Inflammatory macrophage (primary cell): ENCODE measurements at regions not wholly inside any gene's neighbourhood (a gene's known extent, or its start where the extent isn't known, plus 50 kb on each side); places are given as distances from the start of the nearest gene placed in this dataset.
"Not testable (repeated sequence)": the region's sequence is repeated elsewhere in the genome, so short reads cannot be mapped to it uniquely, and the experiment has no call there.

Experiments
- DNase-seq, 2 donors: peaks; one replicate each; pipeline ENCODE4 v3.0.0-alpha.2; 2020 to 2022

DNA sequence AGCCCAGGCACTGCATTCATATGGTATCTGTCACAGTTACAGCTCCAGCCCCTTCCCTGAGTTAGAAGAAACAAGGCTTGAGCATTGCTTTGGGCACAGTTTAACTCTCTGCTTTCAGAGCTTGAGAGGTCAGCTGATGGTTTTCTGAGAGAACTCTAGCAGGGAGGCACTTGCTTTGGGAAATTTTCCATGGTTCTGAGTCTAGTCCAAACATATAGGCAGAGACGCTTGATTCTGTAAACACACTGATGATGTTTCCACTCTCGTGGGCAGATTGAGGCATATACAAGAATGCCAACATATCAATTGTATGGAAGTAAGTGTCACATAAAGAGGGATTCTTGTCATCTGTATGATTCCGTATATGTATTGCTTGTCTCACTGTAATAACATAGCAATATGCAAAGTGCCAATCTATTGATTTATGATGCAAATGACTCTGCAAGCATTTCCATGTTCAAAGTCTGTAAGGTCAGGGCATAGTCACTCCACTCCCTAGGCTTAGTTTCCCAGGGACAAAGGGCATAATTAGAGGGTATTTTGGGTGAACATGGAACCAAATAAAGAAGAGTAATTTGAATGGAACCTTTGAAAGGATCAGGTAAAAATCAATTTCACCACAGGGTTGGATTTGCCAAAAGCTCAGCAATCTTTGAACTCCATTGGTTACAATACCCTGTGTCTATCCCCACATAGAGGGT is 239.0 kb downstream of the INHBA start:
- DNase-seq, result no peak

DNA sequence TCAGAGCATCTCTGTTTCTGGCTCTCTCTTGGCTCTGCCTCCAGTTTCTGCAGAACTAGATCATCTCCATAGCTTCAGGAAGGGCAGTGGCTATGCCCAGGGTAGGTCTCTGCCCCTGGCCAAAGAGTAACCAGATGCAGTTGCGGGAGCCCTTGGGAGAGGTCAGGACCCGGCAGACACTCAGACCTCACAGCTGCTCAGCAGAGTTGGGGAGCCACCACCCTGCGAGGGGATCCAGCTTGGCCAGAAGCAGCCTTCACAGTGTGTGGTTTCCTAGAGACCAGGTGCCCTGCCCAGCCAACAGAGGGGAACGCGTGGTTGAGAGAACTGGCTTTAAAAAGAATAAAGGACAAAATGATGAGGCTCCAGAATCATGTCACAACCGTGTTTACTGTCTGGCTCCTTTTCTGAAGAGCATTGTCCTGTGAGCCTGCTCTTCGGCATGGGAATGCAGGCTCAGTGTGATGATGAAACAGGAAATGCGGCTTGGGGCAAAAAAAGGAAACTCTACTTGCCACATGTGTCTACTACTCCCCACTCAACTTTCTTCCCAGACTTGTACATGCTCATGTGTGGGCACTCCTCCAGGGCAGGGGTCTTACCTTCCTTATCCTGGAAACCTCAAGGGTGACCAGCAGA is 243.1 kb downstream of the INHBA start:
- DNase-seq, result peak; percentile 73 to 74

DNA sequence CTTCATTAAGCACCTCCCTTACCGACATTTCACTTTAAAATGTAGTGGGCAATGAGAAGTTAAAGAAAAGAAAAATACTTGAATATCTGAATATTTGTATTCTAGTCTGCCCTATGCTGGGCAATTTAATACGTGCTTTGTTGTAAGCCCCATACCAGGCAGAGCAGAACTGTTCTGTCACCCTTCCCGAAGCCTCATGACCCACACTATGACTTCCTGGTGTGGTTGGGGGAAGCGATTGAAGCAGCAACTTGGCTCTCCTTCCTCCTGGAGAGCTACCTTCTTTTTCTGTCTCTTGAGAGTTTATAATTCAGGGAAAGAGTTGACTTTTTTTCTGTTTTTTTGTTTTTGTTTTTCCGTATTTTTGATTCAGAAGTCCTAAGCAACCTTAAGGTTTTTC is 243.7 kb downstream of the INHBA start:
- peak; percentile 56 to 67 for DNase-seq

DNA sequence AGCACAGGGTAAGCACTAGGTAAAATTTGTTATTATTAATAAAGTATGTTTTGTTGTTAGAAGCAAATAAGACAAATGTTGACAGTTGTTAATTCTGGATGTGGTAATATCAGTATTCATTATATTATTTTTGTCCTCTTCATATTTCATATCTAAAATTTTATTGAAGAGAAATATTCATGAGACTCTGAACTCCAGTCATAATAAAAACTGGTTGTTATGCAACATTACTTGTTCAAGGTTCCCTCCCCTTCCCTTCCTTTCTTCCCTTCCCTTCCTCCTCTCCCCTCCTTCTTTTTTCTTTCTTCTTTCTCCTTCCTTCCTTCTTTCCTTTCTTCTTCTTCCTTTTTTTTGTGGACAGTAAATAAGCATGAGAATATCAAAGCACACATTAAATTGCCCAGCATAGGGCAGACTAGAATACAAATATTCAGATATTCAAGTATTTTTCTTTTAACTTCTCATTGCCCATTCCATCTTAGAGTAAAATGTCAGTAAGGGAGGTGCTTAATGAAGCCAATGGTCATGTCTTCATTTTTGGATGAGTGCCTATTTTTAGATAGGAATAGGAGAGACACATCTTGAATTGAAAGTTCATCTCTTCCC is 245.0 kb downstream of the INHBA start:
- no peak for DNase-seq

DNA sequence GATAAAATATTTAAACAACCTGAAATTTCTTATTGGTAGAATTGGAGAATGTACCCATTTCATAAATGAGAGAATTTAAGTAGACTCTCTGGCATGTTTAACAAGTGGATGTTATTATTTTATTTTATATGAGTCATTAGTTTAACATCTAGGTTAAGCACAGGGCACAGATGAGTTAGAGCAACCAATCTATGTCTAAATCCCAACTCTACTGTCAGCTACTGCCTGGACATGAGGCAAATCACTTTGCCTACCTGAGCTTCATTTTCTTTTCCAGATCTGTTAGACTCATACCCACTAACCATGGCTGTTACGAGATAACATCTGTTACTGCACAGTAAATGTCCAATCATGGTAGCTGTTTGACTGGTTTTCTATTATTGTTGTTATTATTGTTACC is 251.1 kb downstream of the INHBA start:
- DNase-seq, result no peak

DNA sequence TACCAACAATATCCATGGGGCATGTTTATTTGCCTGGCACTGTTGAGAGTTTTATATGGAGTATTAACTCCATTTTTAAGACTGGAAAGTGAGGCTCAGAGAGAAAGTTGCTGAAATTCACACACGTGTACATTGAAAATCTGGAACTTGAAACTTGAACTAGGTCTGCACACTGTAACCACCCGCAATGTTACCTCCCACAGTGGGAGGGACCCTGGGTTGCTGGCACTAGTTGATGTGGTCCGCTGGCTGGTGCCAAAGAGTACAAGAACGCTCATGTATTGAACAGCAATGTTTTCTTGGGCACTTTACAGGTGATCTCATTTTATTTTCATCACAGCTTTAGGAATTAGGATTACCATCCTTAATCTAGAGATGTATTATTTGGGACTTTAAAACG is 253.2 kb downstream of the INHBA start:
- no peak for DNase-seq

DNA sequence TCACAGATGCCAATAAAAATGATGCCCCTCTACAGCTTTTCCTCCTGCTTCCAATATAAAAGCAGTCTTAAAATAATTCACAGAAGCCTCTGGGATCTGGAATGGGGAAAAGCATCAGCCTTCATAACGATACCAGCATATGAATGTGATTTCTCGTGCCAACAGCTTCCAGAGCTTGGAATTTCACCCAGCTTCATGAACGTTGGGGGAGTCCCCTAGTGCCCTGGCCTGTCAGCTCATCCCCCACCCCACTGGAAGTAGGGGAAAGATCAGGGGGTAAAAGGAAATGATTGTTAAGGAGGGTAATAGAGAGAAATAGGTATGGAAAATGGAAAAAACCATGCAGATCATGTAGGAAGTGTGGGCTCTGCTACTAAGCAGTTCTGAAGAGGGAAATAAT is 253.6 kb downstream of the INHBA start:
- DNase-seq, result no peak

DNA sequence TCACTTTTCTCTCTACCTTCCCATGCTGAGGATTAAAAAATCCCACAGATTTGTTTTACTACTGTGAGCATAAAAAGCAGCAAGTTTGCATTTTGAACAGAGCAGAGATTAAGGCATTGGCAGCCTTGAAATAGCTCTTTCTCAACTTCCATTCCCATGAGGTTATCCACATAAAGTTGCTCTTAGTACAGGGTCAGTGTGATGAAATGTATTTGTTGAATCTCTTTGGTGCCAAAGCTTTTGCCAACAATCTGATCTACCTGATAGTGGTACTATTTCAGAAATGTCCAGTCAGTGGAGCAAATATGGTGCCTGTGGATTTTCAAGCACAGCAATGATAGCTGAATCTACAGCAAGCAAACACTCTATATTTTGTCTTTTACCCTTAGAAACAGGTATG is 254.8 kb downstream of the INHBA start:
- DNase-seq, result no peak

DNA sequence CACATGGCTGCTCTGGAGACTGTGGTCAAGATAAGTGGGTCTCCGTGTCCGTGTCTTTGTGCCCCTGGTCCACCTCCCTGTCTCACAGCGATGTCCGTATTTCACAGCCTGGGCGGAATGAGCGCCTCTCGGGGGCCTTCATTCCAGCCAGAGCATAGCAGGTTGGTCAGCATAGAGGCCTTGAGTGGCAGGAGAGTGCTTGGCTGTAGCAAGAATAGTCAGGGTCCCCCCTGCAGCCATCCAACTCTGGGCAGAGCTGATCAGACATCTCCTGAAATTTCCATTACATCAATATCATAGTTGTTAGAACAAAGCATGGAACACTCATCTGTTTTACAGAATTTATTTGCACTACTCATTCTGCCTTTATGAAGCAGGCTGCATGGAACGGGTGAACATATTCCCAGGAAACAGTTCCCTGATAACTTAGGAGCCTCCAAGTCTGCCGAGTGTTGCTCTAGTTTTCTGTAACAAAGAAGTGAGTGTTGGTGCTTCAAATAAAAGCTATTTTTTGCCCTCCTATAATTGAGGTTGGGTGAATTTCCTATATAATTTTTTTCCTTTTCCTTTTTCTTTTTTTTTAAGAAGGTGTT is 255.3 kb downstream of the INHBA start:
- no peak for DNase-seq

DNA sequence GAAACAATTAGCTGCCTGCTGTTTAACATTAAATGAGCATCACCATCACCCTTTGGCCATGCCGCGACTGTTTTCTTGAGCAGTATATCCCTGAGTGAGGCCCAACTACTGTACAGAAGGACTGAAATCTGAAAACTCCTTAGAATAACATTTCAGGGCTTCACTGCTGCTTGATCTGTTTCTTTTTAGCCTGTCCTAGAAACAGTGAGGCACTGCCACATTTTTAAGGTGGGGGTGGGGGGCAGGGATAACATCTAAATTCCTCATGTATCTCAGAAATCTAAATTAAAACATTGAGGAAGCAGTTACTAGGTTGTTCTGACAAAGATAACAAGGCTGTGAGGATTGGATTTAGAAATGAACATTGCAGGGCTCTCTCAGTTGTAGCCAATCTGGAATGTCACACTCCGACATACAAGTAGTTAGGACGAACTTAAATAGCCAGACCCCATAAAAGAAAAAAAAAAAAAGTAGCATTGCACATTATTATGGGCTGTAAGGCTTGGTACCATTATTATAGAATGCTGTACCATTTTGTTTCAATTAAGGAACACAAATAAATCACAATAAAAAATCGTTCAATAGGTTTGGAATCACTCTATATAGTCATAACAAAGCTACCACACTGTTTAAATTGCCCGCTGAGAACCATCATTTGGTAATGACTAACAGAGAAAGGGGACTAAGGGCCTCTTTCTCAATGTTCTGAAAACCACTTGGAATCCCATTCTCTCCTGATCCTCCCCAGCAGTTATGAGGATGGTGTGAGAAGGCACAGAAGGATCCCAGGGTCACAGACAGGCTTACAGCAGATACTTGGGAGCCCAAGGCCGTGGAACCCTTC is 256.1 kb downstream of the INHBA start:
- DNase-seq, result no peak

DNA sequence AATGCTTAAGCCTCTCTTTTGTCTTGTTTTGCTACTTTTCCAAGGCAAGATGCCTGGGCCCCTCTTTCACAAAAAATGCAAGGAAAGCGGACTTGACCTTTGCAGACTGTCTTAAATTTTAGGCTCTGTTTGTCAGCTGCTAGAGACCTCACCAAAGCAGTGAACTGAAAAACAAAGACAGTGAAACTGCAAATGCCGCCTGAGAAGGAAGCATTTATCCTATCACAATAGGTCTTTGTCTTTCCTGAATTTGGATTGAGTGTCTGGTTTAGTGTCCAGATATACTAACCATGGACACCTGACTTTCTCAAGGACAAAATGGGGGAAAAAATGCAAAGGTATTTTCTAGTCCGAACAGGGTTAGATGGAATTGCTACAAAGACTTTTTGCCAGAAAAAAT is 256.9 kb downstream of the INHBA start:
- no peak for DNase-seq

DNA sequence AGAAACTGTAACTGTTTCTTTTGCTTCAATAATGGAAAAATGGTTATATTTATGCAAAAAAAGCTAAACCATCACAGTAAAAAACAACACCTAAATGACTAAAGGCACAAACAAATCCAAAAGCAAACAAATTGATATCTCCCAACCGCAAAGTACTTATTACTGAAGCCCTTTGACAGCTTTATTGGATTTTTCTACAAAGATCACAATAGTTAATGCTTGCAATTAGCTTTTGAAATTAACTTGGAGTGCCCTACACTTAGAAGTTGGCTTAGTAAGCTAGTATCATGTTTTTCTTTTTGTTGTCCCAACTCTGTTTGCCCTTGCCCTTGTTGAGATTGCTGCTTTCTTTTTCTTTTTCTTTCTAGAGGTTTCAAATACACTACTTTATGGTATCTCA is 257.5 kb downstream of the INHBA start:
- no peak for DNase-seq

DNA sequence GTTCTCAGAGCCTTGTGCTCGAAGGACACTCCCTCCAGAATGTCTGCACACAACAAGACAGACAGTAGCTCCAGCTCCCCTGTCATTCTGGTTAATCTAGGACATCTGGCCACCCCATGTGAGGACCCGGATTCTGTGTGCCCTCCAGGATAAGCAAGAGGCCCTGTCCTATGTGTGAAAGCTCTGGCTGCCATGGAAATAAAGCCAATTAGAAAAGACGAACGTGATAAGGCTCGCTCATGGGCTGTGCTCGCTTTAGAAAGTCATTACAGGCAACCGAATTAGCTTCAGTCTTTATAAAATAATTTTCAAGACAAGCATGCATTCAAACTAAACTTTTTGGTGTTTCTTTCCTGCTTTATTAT is 263.4 kb downstream of the INHBA start:
- no peak for DNase-seq

DNA sequence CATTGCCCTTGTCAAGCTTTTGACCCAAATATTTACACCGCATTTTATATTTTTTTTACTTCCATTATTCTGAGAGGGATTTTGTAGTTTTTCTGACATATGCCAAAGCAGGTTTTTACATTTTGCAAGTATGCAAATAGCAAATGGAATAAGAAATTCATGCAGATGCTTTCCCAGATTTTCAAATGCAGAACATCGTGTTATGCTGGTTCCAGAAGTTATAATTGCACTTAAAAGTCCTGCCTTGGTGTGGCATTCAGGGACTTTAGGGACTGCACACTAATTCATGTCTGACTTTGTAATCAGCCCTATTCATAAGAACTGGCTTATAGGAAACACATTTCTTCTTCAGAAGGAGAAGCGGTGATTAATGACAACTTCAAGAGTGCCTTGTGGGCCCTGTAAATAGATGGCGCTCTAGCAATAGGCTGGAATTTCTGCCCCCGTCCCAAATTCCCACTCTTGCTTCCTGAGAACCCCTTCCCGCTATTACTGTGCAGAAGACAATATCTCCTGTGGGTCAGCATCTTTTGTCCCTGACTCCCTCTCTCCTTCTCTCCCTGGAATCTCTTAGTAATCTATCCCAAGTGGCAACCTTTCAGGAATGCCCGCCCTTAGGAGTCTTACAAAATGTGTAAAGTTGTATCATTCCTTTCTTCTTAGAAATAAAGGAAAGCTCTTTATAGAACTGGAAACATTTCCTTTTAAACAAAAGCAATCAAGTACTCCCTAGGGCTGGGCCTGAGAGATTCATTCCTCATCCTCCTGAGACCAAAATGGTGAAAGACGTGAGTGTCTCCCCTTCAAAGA is 264.0 kb downstream of the INHBA start:
- no peak for DNase-seq

DNA sequence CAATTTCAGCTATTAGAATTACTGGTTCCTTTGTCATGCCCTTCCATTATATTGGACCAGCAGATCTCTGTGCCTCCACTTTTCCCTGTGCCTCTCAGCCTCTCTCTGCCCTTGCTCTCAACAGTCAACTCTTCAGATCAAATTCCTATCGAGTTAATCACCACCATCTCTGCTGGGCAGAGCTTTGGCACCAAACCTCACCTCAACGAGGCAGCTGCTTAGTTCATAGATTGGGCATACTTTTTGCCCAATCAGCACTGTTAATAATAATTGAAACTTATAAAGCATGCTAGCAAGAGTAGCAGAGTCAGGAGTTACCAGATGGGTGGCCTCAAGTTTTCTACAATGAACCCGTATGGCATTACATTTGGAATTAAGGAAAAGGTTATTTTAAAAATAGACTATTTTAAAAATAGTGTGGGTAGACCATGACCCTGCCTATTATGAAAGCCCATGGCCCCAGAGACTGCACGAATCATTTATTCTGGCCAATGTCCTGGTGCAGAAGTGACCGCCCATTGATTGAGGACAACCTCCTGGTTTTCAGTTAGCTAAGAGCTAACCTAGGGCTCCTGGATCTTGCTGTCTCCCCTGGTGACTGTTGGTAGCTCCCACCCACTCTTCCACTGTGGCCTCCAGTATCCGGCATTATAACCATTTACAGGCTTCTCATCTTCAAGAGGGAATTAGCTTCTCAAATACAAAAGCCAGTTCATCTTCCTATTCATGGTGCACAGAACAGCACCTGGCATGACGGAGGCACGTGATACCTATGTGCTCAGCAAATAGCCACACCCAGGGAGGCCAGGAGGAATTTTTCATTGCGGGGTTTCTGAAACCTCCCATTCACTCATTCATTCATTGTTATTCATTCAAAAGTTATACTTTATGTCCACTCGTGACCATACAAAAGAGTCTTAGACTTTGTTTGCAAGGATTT is 265.4 kb downstream of the INHBA start:
- no peak for DNase-seq

DNA sequence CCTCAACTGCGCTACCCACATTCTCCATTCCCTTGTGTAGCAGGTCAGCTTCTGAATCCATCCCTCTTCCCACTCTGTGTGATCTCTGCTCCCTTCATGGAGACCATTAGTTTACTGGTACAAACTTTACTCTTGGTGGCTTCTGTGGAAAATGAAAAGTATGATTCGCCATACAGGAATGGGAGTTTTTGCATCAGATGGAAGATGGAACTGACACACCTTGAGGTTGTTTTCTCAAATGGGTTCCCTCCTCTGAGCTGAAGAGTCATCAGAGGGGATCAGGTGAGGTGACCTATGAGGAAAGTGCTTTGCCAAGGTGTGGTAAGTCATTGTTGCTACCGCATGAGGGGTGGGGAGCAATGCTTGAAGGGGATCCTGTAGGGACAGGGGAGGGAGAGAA is 266.8 kb downstream of the INHBA start:
- DNase-seq, result no peak

DNA sequence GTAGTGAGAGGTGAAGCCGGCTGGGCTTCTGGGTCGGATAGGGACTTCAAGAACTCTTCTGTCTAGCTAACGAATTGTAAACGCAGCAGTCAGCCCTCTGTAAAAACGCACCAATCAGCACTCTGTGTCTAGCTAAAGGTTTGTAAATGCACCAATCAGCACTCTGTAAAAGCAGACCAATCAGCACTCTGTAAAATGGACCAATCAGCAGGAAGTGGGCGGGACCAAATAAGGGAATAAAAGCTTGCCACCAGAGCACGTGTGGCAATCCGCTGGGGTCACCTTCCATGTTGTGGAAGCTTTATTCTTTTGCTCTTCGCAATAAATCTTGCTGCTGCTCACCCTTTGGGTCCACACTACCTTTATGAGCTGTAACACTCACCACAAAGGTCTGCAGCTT is 267.9 kb downstream of the INHBA start:
- DNase-seq, result not testable (repeated sequence)

DNA sequence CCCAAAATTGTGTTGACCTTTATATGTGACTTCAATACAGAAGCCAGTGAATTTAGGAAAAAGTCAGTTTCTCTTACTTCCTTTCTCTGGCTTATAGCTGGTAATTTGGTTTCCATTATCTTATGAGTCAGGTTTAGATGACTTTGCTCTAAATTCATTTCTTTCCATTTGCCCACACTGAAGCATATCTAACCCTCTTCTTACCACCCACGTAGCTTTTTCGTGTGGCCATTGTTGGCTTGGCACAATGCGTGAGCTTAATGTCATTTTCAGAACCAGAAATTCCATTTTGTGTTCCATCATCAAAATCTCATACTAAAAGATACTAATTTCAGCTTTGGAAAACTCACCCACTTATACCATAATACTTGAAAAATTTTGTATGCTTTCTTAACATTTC is 271.2 kb downstream of the INHBA start:
- no peak for DNase-seq

DNA sequence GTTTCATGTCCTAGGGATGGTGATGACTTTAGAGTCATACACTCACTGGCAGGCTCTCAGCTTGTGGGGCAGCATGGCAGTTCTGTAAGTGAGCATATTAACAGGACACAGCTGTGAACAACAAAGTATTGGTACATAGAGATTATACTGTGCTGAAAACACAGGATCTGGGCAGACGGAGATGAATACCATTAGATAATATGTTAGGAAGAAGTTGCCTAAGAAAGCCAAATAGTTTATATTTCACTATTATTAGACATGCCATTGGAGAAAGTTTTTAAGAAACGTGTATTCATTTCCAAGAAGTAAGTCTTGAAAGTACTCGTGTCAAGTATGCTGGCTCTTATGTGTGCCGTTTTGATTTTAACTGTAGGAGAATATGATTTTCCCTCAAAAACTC is 274.5 kb downstream of the INHBA start:
- DNase-seq, result no peak

DNA sequence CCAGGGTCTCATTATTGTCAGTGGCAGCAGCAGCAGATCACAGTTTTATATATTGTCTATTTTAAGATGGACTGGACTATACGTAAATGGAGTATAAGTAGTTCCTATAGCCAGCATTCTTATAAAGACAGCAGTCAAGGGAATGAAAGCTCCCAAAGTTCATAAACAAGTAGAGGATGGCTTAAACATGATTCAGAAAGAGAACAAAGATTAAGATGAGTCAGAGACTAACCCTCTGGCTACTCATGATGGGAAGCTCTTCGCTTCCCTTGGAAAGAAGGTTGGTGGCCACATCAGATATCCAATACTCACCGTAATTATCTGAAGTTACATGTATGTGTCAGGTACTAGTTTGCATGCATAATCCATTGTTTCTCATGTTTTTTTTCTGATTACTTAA is 277.0 kb downstream of the INHBA start:
- DNase-seq, result no peak

DNA sequence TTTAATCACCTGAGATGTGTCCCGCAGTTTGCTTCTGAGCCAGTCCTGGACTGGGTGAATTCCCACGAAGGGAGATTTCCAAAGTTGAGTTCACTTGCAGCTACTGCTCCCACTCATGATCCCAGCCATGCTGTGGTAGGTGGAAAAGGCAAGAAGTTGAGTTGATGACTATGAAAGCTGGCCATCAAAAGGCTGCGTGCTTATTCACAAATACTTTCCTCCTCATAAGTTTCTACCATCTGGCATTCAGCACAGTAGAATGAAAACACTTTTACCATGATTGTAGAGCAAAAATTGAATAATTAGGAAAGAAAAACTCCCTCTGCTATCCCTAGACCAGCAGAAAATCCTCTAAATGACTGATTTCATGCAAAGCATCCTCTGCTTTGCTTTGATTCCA is 281.8 kb downstream of the INHBA start:
- DNase-seq, result no peak
